ENCODE measurements at regions not wholly inside any gene's neighbourhood (a gene's known extent, or its start where the extent isn't known, plus 50 kb on each side); places are given as distances from the start of the nearest gene placed in this dataset.

GRCh38 chr20:40050596-40050995 lies 638.4 kb downstream of the MAFB start:
- TF ChIP-seq, protein P1, sequence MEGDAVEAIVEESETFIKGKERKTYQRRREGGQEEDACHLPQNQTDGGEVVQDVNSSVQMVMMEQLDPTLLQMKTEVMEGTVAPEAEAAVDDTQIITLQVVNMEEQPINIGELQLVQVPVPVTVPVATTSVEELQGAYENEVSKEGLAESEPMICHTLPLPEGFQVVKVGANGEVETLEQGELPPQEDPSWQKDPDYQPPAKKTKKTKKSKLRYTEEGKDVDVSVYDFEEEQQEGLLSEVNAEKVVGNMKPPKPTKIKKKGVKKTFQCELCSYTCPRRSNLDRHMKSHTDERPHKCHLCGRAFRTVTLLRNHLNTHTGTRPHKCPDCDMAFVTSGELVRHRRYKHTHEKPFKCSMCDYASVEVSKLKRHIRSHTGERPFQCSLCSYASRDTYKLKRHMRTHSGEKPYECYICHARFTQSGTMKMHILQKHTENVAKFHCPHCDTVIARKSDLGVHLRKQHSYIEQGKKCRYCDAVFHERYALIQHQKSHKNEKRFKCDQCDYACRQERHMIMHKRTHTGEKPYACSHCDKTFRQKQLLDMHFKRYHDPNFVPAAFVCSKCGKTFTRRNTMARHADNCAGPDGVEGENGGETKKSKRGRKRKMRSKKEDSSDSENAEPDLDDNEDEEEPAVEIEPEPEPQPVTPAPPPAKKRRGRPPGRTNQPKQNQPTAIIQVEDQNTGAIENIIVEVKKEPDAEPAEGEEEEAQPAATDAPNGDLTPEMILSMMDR (IDR thresholded peaks at IDR 0.05), result no peak
- TF ChIP-seq POLR2A (IDR thresholded peaks at IDR 0.05) (no peak), POLR2AphosphoS5 (IDR thresholded peaks at IDR 0.05) (no peak), EP300 (IDR thresholded peaks at IDR 0.05) (no peak)

All from sigmoid colon (tissue), 4 donors.